Endothelial cell of umbilical vein (primary cell): ENCODE measurements at regions not wholly inside any gene's neighbourhood (a gene's known extent, or its start where the extent isn't known, plus 50 kb on each side); places are given as distances from the start of the nearest gene placed in this dataset.

Experiments
- CTCF ChIP-seq, 2 donors: IDR thresholded peaks; 1 replicate in 1 of 2; 2 replicates in 1 of 2; pipeline ENCODE4 v1.5.1; 2011; ENCODE audit warnings: low read length in 2 of 2, mild to moderate bottlenecking in 2 of 2, moderate library complexity in 2 of 2, control low read depth in 1 of 2, inconsistent platforms in 1 of 2, low read depth in 1 of 2; ENCODE audit not compliant: insufficient read depth in 1 of 2; ENCODE audit errors: extremely low read depth in 1 of 2
- MAX ChIP-seq: IDR thresholded peaks from 2 replicates; pipeline ENCODE4 v1.6.1; 2011; ENCODE audit not compliant: insufficient read depth, insufficient read length
- MYC ChIP-seq: IDR thresholded peaks from one replicate; pipeline ENCODE4 v1.6.1; 2011; ENCODE audit warnings: mild to moderate bottlenecking, low read depth, low read length
- POLR2A ChIP-seq: IDR thresholded peaks from 2 replicates; pipeline ENCODE4 v1.6.1; 2012; ENCODE audit warnings: low read depth, mild to moderate bottlenecking, control low read depth, low read length
- POLR2AphosphoS5 ChIP-seq: IDR thresholded peaks from 2 replicates; pipeline ENCODE4 v1.6.1; 2012; ENCODE audit warnings: low read depth, mild to moderate bottlenecking, control low read depth, low read length, moderate library complexity; ENCODE audit not compliant: insufficient read depth

- no peak for TF ChIP-seq CTCF (IDR thresholded peaks at IDR 0.05; ENCODE audit: extremely low read depth in 1 of 2, insufficient read depth in 1 of 2, low read depth in 1 of 2, low read length in 2 of 2)
- TF ChIP-seq POLR2A = no peak
- TF ChIP-seq POLR2AphosphoS5 = no peak
- no peak for TF ChIP-seq MAX
- no peak for TF ChIP-seq MYC
These were observed 441.4 kb downstream of the SLC4A3 start for GRCh38 chr2:220068846-220069245.
